Lower lobe of right lung (tissue), 2 donors: ENCODE measurements at regions not wholly inside any gene's neighbourhood (a gene's known extent, or its start where the extent isn't known, plus 50 kb on each side); places are given as distances from the start of the nearest gene placed in this dataset.

Source experiments
- ATAC-seq, 2 donors: fragments of 200-7000 bp; cut with Tn5 transposase; one replicate each; pipeline ENCODE4 v1.9.1; 2020 to 2022; ENCODE audit warnings: mild to moderate bottlenecking in 2 of 2, moderate library complexity in 2 of 2
- DNase-seq: peaks from one replicate; pipeline ENCODE4 v3.0.0-alpha.2; 2020
- H3K27ac ChIP-seq: fragments of 200-600 bp; one replicate; pipeline ENCODE4 v1.8.0; 2022
- H3K27me3 ChIP-seq: fragments of 200-600 bp; one replicate; pipeline ENCODE4 v1.8.0; 2022; ENCODE audit warnings: low read depth
- H3K36me3 ChIP-seq: fragments of 200-600 bp; one replicate; pipeline ENCODE4 v1.8.0; 2022; ENCODE audit warnings: mild to moderate bottlenecking
- H3K4me1 ChIP-seq: fragments of 200-600 bp; one replicate; pipeline ENCODE4 v1.8.0; 2022
- H3K4me3 ChIP-seq: fragments of 200-600 bp; one replicate; pipeline ENCODE4 v1.8.0; 2022; ENCODE audit warnings: mild to moderate bottlenecking
- H3K9me3 ChIP-seq: fragments of 200-600 bp; one replicate; pipeline ENCODE4 v1.8.0; 2022
- CTCF ChIP-seq: fragments of 200-600 bp; IDR thresholded peaks from one replicate; pipeline ENCODE4 v1.8.0; 2022; ENCODE audit warnings: antibody characterized with exemption, mild to moderate bottlenecking
- intact Hi-C: fragments of 100-400 bp; cut with DNase I; formaldehyde crosslinking; loops from one replicate; pipeline ENCODE4 v1.11.0; 2022
- donor health status: DM: no; HTN: yes; CAD: no; lungs with severe emphysema.

- H3K36me3 ChIP-seq, result no peaks in the 10 kb centered on the region
- H3K9me3 ChIP-seq, result no peaks in the 10 kb centered on the region
- intact Hi-C loops, result no loop called here
- no peaks in the 10 kb centered on the region for H3K27me3 ChIP-seq
- no peak overlapping the region for H3K27ac ChIP-seq
- TF ChIP-seq CTCF, result no peak
- DNase-seq (no peak), ATAC-seq (no peak)
- H3K4me1 ChIP-seq, result no peaks in the 10 kb centered on the region
- H3K4me3 ChIP-seq, result no peak overlapping the region
Measured at GRCh38 chr6:54718541-54719023, 128.0 kb upstream of the FAM83B start.

- TF ChIP-seq CTCF, result no peak
- H3K27me3 ChIP-seq, result no peaks in the 10 kb centered on the region
- H3K4me3 ChIP-seq, result no peak overlapping the region
- no peak for ATAC-seq
- no peak for DNase-seq
- H3K27ac ChIP-seq, result no peak overlapping the region
- H3K9me3 ChIP-seq, result no peaks in the 10 kb centered on the region
- intact Hi-C loops, result no loop called here
- H3K36me3 ChIP-seq, result no peaks in the 10 kb centered on the region
- H3K4me1 ChIP-seq, result no peaks in the 10 kb centered on the region
Measured at GRCh38 chr6:54719131-54719530, 127.4 kb upstream of the FAM83B start.

GRCh38 chr6:54719633-54720032, 126.9 kb upstream of the FAM83B start:
- no peak for DNase-seq
- intact Hi-C loops, result no loop called here

GRCh38 chr6:54722328-54722727, 124.2 kb upstream of the FAM83B start:
- H3K27ac ChIP-seq, result no peak overlapping the region
- TF ChIP-seq CTCF, result no peak

More at GRCh38 chr6:54719633-54720032, 126.9 kb upstream of the FAM83B start:
- H3K27me3 ChIP-seq, result no peaks in the 10 kb centered on the region
- TF ChIP-seq CTCF, result no peak
- no peaks in the 10 kb centered on the region for H3K9me3 ChIP-seq
- no peak overlapping the region for H3K4me3 ChIP-seq
- ATAC-seq, result no peak
- no peak overlapping the region for H3K27ac ChIP-seq
- H3K4me1 ChIP-seq, result no peaks in the 10 kb centered on the region
- H3K36me3 ChIP-seq, result no peaks in the 10 kb centered on the region

GRCh38 chr6:54729716-54730115, 116.9 kb upstream of the FAM83B start:
- H3K36me3 ChIP-seq, result no peaks in the 10 kb centered on the region
- no peaks in the 10 kb centered on the region for H3K9me3 ChIP-seq
- H3K4me3 ChIP-seq, result no peak overlapping the region
- H3K27me3 ChIP-seq, result no peaks in the 10 kb centered on the region
- intact Hi-C loops, result no loop called here
- no peak for ATAC-seq
- DNase-seq, result no peak
- H3K4me1 ChIP-seq, result no peaks in the 10 kb centered on the region
- no peak overlapping the region for H3K27ac ChIP-seq
- TF ChIP-seq CTCF, result no peak

More at GRCh38 chr6:54722328-54722727, 124.2 kb upstream of the FAM83B start:
- no peaks in the 10 kb centered on the region for H3K36me3 ChIP-seq
- intact Hi-C loops, result no loop called here
- DNase-seq (no peak), ATAC-seq (no peak)
- no peak overlapping the region for H3K4me3 ChIP-seq
- H3K9me3 ChIP-seq, result no peaks in the 10 kb centered on the region
- no peaks in the 10 kb centered on the region for H3K4me1 ChIP-seq
- no peaks in the 10 kb centered on the region for H3K27me3 ChIP-seq
